Ishikawa (cell line): ENCODE measurements at regions not wholly inside any gene's neighbourhood (a gene's known extent, or its start where the extent isn't known, plus 50 kb on each side); places are given as distances from the start of the nearest gene placed in this dataset.

ENCODE experiments used
- CREB1 ChIP-seq: IDR thresholded peaks from 2 replicates; pipeline ENCODE4 v1.6.1; 2012; ENCODE audit warnings: low read depth
- EP300 ChIP-seq: IDR thresholded peaks from 2 replicates; pipeline ENCODE4 v1.6.1; 2012; ENCODE audit warnings: borderline replicate concordance
- NFIC ChIP-seq: IDR thresholded peaks from 2 replicates; pipeline ENCODE4 v1.6.1; 2012
- TAF1 ChIP-seq: IDR thresholded peaks from 2 replicates; pipeline ENCODE4 v1.6.1; 2012; ENCODE audit warnings: low read depth, mild to moderate bottlenecking
- USF1 ChIP-seq: IDR thresholded peaks from 2 replicates; pipeline ENCODE4 v1.6.1; 2012
- YY1 ChIP-seq: IDR thresholded peaks from 2 replicates; pipeline ENCODE4 v1.6.1; 2012; ENCODE audit warnings: low read depth

- no peak for TF ChIP-seq NFIC
- no peak for TF ChIP-seq USF1
- no peak for TF ChIP-seq TAF1
- no peak for TF ChIP-seq EP300
- TF ChIP-seq YY1 = no peak
- TF ChIP-seq CREB1 = no peak
Measured at GRCh38 chr2:236348976-236349375, 84.8 kb upstream of the ASB18 start.
